Fibroblast of mammary gland (primary cell): ENCODE measurements at regions not wholly inside any gene's neighbourhood (a gene's known extent, or its start where the extent isn't known, plus 50 kb on each side); places are given as distances from the start of the nearest gene placed in this dataset.
"Not testable (repeated sequence)": the region's sequence is repeated elsewhere in the genome, so short reads cannot be mapped to it uniquely, and the experiment has no call there.

Experiments
- DNase-seq: peaks from one replicate; pipeline ENCODE4 v3.0.0-alpha.2; 2010; ENCODE audit warnings: low read depth
- H3K4me3 ChIP-seq: 2 replicates; pipeline ENCODE4 v1.5.1; 2011; ENCODE audit warnings: low read depth, mild to moderate bottlenecking, low read length, moderate library complexity; ENCODE audit not compliant: control insufficient read depth
- TF ChIP-seq, protein P1 (sequence below): conservative IDR thresholded peaks from 2 replicates; pipeline ENCODE4 v1.5.1; 2011; ENCODE audit warnings: low read depth, low read length, inconsistent platforms; ENCODE audit not compliant: control insufficient read depth, insufficient read depth

DNA sequence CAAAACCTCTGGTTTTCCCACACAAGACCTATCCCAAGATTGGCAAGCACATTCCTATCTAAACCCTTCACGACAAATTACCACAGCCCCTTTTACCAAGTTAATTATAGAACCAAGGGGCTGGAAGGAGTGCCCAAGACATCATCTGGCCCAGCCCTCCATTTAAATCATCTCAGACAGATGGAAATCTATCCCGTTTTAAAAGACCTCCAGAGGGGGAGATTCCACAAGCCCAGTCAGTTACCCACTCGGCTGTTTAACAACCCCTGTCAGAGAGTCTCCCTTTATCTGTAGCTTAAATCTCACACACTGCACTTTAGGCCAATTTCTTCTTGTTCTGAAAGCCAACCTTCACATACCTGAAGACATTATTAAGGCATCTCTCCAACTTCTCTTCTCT lies 179.1 kb upstream of the MEIS1 start:
- H3K4me3 ChIP-seq = no peak overlapping the region
- TF ChIP-seq, protein P1, sequence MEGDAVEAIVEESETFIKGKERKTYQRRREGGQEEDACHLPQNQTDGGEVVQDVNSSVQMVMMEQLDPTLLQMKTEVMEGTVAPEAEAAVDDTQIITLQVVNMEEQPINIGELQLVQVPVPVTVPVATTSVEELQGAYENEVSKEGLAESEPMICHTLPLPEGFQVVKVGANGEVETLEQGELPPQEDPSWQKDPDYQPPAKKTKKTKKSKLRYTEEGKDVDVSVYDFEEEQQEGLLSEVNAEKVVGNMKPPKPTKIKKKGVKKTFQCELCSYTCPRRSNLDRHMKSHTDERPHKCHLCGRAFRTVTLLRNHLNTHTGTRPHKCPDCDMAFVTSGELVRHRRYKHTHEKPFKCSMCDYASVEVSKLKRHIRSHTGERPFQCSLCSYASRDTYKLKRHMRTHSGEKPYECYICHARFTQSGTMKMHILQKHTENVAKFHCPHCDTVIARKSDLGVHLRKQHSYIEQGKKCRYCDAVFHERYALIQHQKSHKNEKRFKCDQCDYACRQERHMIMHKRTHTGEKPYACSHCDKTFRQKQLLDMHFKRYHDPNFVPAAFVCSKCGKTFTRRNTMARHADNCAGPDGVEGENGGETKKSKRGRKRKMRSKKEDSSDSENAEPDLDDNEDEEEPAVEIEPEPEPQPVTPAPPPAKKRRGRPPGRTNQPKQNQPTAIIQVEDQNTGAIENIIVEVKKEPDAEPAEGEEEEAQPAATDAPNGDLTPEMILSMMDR = no peak
- DNase-seq = no peak

DNA sequence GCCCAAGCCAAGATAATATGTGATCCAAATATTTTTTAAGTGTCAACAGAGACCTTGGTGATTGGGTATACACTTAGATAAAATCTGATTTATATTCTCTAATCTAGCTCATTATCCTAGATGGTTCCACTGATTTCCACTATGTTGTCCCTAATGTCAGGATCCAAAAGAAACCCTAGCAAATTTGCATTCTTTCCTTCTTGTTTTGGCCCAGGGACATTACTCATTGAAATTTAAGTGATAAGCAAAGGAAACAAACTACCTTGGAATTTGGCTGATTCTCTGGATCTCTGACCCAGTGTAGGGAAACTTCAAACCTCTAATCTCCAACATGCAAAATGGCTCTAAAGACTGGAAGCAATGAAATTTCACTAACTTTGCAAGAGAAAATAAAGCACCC lies 179.8 kb upstream of the MEIS1 start:
- no peak overlapping the region for H3K4me3 ChIP-seq
- DNase-seq = no peak
- TF ChIP-seq, protein P1 = no peak

- no peak overlapping the region for H3K4me3 ChIP-seq
These were observed 181.9 kb upstream of the MEIS1 start for GRCh38 chr2:66253066-66253465.

DNA sequence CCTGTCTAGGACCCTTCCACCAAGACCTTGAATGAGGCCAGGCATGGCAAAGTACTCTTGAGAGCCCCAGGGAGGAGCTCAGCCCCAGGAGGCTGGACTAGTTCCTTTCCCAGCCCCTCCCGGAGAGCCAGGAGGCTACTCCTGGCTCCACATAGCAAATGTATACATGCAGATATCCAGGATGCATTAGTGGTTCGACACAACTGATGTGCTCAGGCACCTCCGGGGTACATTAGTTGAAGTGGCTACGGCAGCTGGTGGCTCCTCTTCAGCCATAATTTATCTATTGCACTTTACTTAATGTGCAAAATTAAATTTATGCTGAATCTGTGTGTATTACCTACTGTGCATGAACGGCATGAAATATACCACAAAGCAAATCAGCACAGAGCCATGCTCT lies 182.8 kb upstream of the MEIS1 start:
- TF ChIP-seq, protein P1 = no peak
- H3K4me3 ChIP-seq = no peak overlapping the region

More at GRCh38 chr2:66253066-66253465, 181.9 kb upstream of the MEIS1 start:
- TF ChIP-seq, protein P1 = no peak
- DNase-seq = no peak

GRCh38 chr2:66251573-66251972 lies 183.4 kb upstream of the MEIS1 start:
- DNase-seq = no peak
- H3K4me3 ChIP-seq = no peak overlapping the region
- TF ChIP-seq, protein P1 = no peak

More for the DNA sequence above, 182.8 kb upstream of the MEIS1 start:
- DNase-seq = no peak

- DNase-seq, H3K4me3 ChIP-seq: not testable (repeated sequence)
These were observed 185.8 kb upstream of the MEIS1 start for GRCh38 chr2:66249089-66249488.

DNA sequence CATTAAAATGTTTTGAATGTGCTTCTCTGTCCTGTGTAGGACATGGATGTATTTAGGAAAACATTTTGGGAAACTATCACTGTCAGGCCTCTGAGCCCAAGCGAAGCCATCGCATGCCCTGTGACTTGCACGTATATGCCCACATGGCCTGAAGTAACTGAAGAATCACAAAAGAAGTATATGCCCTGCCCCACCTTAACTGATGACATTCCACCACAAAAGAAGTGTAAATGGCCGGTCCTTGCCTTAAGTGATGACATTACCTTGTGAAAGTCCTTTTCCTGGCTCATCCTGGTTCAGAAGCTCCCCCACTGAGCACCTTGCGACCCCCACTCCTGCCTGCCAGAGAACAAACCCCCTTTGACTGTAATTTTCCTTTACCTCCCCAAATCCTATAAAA lies 191.1 kb upstream of the MEIS1 start:
- H3K4me3 ChIP-seq, DNase-seq: not testable (repeated sequence)

DNA sequence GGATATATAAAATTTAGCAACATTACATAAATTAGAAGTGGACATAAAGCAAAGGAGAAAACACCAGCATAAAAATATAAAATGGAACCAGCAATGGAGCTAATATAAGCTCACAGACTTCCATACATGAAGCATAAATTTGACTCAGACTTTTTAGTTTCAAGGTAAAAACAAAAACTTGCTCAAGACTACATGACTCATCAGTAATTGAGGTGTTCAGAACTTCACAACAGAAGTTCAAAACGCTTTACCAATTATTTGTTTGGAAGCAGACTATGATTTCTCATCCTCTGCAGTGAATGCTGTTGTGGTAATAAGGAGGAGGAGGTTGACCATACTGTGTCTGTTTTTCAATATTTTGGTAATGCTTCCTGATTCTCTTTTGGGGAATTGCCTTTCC lies 192.0 kb upstream of the MEIS1 start:
- DNase-seq = peak; percentile 16
- not testable (repeated sequence) for H3K4me3 ChIP-seq
